SK-N-SH treated with all-trans-retinoic acid at 6 μM for 48 hours (cell line): ENCODE measurements at regions not wholly inside any gene's neighbourhood (a gene's known extent, or its start where the extent isn't known, plus 50 kb on each side); places are given as distances from the start of the nearest gene placed in this dataset.
"Not testable (repeated sequence)": the region's sequence is repeated elsewhere in the genome, so short reads cannot be mapped to it uniquely, and the experiment has no call there.

ENCODE experiments used
- ATAC-seq: fragments of 200-7000 bp; cut with Tn5 transposase; 3 replicates; pipeline ENCODE4 v1.9.1; 2020; ENCODE audit warnings: mild to moderate bottlenecking, moderate library complexity
- BACH2 ChIP-seq: fragments of 250-450 bp; sonication (Bioruptor Pico); IDR thresholded peaks from 2 replicates; pipeline ENCODE4 v1.9.0; 2021; ENCODE audit warnings: mild to moderate bottlenecking, borderline replicate concordance
- CREB5 ChIP-seq: fragments of 250-450 bp; sonication (Bioruptor Pico); IDR thresholded peaks from 2 replicates; pipeline ENCODE4 v1.5.1; 2020; ENCODE audit warnings: low read depth, mild to moderate bottlenecking, moderate library complexity
- CSDC2 ChIP-seq: fragments of 250-450 bp; sonication (Bioruptor Pico); IDR thresholded peaks from 2 replicates; pipeline ENCODE4 v1.5.0; 2020; ENCODE audit warnings: mild to moderate bottlenecking, moderate library complexity
- ESRRG ChIP-seq: fragments of 250-450 bp; sonication (Bioruptor Pico); IDR thresholded peaks from 2 replicates; pipeline ENCODE4 v1.6.1; 2021; ENCODE audit warnings: mild to moderate bottlenecking
- GLIS3 ChIP-seq: fragments of 250-450 bp; sonication (Bioruptor Pico); IDR thresholded peaks from 2 replicates; pipeline ENCODE4 v1.5.0; 2020; ENCODE audit warnings: mild to moderate bottlenecking, moderate library complexity
- ISL1 ChIP-seq: fragments of 250-450 bp; sonication (Bioruptor Pico); IDR thresholded peaks from 2 replicates; pipeline ENCODE4 v2.1.2; 2022; ENCODE audit warnings: mild to moderate bottlenecking, moderate library complexity
- PATZ1 ChIP-seq: fragments of 250-450 bp; sonication (Bioruptor Pico); IDR thresholded peaks from 2 replicates; pipeline ENCODE4 v1.8.0; 2020; ENCODE audit warnings: mild to moderate bottlenecking, moderate library complexity, borderline replicate concordance
- RARB ChIP-seq: fragments of 250-450 bp; sonication (Bioruptor Pico); IDR thresholded peaks from 2 replicates; pipeline ENCODE4 v1.8.0; 2021; ENCODE audit warnings: mild to moderate bottlenecking, moderate library complexity
- SNAI2 ChIP-seq: fragments of 250-450 bp; sonication (Bioruptor Pico); IDR thresholded peaks from 2 replicates; pipeline ENCODE4 v1.5.0; 2020; ENCODE audit warnings: mild to moderate bottlenecking, moderate library complexity
- TCF4 ChIP-seq: fragments of 250-450 bp; sonication (Bioruptor Pico); IDR thresholded peaks from 2 replicates; pipeline ENCODE4 v1.8.0; 2021; ENCODE audit warnings: mild to moderate bottlenecking, moderate library complexity, borderline replicate concordance
- TOX ChIP-seq: fragments of 250-450 bp; sonication (Bioruptor Pico); IDR thresholded peaks from 2 replicates; pipeline ENCODE4 v1.8.0; 2021; ENCODE audit warnings: mild to moderate bottlenecking, moderate library complexity, borderline replicate concordance
- TSHZ2 ChIP-seq: fragments of 250-450 bp; sonication (Bioruptor Pico); IDR thresholded peaks from 2 replicates; pipeline ENCODE4 v1.5.0; 2020; ENCODE audit warnings: mild to moderate bottlenecking, moderate library complexity
- ZC3H10 ChIP-seq: fragments of 250-450 bp; sonication (Bioruptor Pico); IDR thresholded peaks from 2 replicates; pipeline ENCODE4 v1.5.1; 2021; ENCODE audit warnings: mild to moderate bottlenecking, moderate library complexity
- ZFP3 ChIP-seq: fragments of 250-450 bp; sonication (Bioruptor Pico); IDR thresholded peaks from 2 replicates; pipeline ENCODE4 v1.5.0; 2020; ENCODE audit warnings: mild to moderate bottlenecking, moderate library complexity
- ZFP30 ChIP-seq: fragments of 450-650 bp; formaldehyde crosslinking; IDR thresholded peaks from 2 replicates; pipeline ENCODE4 v1.5.0; 2022; ENCODE audit warnings: mild to moderate bottlenecking, moderate library complexity
- ZNF565 ChIP-seq: fragments of 450-650 bp; formaldehyde crosslinking; conservative IDR thresholded peaks from 2 replicates; pipeline ENCODE4 v1.5.0; 2020; ENCODE audit warnings: low read depth, mild to moderate bottlenecking, moderate library complexity
- ZNF70 ChIP-seq: fragments of 450-650 bp; formaldehyde crosslinking; IDR thresholded peaks from 2 replicates; pipeline ENCODE4 v1.5.0; 2020; ENCODE audit warnings: mild to moderate bottlenecking, moderate library complexity
- ZNF8 ChIP-seq: fragments of 450-650 bp; formaldehyde crosslinking; IDR thresholded peaks from 2 replicates; pipeline ENCODE4 v1.5.0; 2020; ENCODE audit warnings: mild to moderate bottlenecking, moderate library complexity
- TF ChIP-seq, protein P1 (sequence below): fragments of 250-450 bp; sonication (Bioruptor Pico); IDR thresholded peaks from 2 replicates; pipeline ENCODE4 v1.8.0; 2021; ENCODE audit warnings: low read depth, mild to moderate bottlenecking, moderate library complexity, borderline replicate concordance

DNA sequence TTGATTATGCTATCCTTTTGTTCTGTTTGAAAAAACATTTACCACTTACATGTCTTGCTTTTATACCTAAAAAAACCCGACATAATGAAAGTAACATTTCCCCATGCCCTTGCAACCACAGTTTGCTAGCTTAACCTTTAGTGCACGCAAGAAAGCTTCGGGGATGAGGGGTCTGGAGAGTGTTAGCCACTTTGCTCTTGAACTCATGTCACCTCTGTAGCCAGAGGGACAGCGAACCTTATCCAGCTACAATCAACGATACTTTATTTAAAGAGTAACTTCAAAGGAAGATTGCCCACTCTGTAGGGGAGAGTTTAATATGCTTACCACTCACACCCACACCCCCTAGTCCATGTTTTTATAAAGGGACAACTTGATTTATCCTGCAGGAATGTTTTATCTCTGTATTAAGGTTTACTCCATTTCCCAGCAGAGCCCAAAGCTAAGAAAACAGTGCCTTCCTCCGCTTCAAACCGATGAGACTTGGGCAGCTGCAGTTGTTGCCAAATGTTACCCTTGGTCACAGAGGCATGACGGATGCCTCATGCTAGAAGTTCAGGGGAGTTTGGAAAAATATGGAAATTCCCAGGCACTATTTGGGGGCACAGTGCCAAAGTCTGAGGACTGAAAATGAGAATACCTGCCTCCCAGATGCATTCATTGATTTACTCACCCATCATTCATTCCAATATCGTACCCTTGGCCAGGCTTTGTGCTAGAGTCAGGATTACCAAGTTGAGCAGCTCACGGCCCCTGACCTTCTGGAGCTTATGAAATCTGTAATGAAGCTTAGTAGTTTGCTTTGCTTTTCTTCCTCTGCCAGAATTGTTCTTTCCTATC, 61.4 kb upstream of the VCAM1 start:
- no peak for TF ChIP-seq SNAI2 (CRISPR knock-in tag)
- TF ChIP-seq PATZ1 (CRISPR knock-in tag), result no peak
- no peak for TF ChIP-seq GLIS3 (CRISPR knock-in tag)
- TF ChIP-seq CREB5 (CRISPR knock-in tag), result no peak
- TF ChIP-seq CSDC2 (CRISPR knock-in tag), result no peak
- TF ChIP-seq, all 23 proteins: peak for 0
- peak; percentile 44 for ATAC-seq

GRCh38 chr1:100658716-100659026, 60.9 kb upstream of the VCAM1 start:
- TF ChIP-seq ISL1 (CRISPR knock-in tag) (no peak), ZNF70 (CRISPR knock-in tag) (no peak), ZC3H10 (CRISPR knock-in tag) (no peak), ESRRG (CRISPR knock-in tag) (no peak), TSHZ2 (CRISPR knock-in tag) (no peak), TOX (CRISPR knock-in tag) (no peak), RARB (CRISPR knock-in tag) (no peak), TCF4 (no peak), CREB5 (CRISPR knock-in tag) (no peak), ZNF8 (CRISPR knock-in tag) (no peak), ZFP30 (CRISPR knock-in tag) (no peak), PATZ1 (CRISPR knock-in tag) (no peak), CSDC2 (CRISPR knock-in tag) (no peak), BACH2 (CRISPR knock-in tag) (no peak), SNAI2 (CRISPR knock-in tag) (no peak)
- TF ChIP-seq, protein P1, sequence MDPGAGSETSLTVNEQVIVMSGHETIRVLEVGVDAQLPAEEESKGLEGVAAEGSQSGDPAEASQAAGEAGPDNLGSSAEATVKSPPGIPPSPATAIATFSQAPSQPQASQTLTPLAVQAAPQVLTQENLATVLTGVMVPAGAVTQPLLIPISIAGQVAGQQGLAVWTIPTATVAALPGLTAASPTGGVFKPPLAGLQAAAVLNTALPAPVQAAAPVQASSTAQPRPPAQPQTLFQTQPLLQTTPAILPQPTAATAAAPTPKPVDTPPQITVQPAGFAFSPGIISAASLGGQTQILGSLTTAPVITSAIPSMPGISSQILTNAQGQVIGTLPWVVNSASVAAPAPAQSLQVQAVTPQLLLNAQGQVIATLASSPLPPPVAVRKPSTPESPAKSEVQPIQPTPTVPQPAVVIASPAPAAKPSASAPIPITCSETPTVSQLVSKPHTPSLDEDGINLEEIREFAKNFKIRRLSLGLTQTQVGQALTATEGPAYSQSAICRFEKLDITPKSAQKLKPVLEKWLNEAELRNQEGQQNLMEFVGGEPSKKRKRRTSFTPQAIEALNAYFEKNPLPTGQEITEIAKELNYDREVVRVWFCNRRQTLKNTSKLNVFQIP (CRISPR knock-in tag), result no peak
- ATAC-seq, result no peak; the same call in 2 of the 3 replicates

- ATAC-seq, result no peak
- TF ChIP-seq ZFP3, result no peak
- no peak for TF ChIP-seq TSHZ2 (CRISPR knock-in tag)
- TF ChIP-seq TCF4, result no peak
- TF ChIP-seq, protein P1 (CRISPR knock-in tag), result no peak
- TF ChIP-seq ZNF70 (CRISPR knock-in tag), result no peak
- no peak for TF ChIP-seq ESRRG (CRISPR knock-in tag)
- TF ChIP-seq ZNF565 (CRISPR knock-in tag), result no peak
Observed at GRCh38 chr1:100661176-100661575, 58.4 kb upstream of the VCAM1 start.

DNA sequence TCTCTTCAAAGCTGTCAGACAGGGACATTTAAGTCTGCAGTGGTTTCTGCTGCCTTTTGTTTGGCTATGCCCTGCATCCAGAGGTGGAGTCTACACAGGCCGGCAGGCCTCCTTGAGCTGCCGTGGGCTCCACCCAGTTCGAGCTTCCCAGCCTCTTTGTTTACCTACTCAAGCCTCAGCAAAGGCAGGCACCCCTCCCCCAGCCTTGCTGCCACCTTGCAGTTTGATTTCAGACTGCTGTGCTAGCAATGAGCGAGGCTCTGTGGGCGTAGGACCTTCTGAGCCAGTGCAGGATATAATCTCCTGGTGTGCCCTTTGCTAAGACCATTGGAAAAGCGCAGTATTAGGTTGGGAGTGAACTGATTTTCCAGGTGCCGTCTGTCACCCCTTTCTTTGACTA, 51.0 kb upstream of the VCAM1 start:
- ATAC-seq, result not testable (repeated sequence)
